Astrocyte (in vitro differentiated cells and primary cell): ENCODE measurements at regions not wholly inside any gene's neighbourhood (a gene's known extent, or its start where the extent isn't known, plus 50 kb on each side); places are given as distances from the start of the nearest gene placed in this dataset.

Experiments used
- DNase-seq: peaks from one replicate; pipeline ENCODE4 v3.0.0-alpha.2; 2010; ENCODE audit warnings: low read depth
- FAIRE-seq: peaks from 2 replicates; lab custom pipeline; 2011; peaks lifted over from hg19 to GRCh38; lab: Jason Lieb, UNC
- H2AFZ ChIP-seq: 2 replicates; pipeline ENCODE4 v1.6.0; 2012; ENCODE audit warnings: low read depth, low read length, inconsistent platforms
- H3K27ac ChIP-seq: 2 replicates; pipeline ENCODE4 v1.5.1; 2011; ENCODE audit warnings: low read depth, low read length, inconsistent platforms
- H3K27me3 ChIP-seq: 2 replicates; pipeline ENCODE4 v1.6.0; 2011; ENCODE audit warnings: low read length, inconsistent platforms; ENCODE audit not compliant: insufficient read depth
- H3K36me3 ChIP-seq: 2 replicates; pipeline ENCODE4 v1.5.1; 2011; ENCODE audit warnings: low read length, inconsistent platforms; ENCODE audit not compliant: insufficient read depth
- H3K4me1 ChIP-seq: 2 replicates; pipeline ENCODE4 v1.5.1; 2011; ENCODE audit warnings: low read length, inconsistent platforms; ENCODE audit not compliant: insufficient read depth
- H3K4me2 ChIP-seq: 2 replicates; pipeline ENCODE4 v1.6.0; 2012; ENCODE audit warnings: low read length, inconsistent platforms
- H3K4me3 ChIP-seq: 2 replicates; pipeline ENCODE4 v1.5.1; 2011; ENCODE audit warnings: low read depth, mild to moderate bottlenecking, low read length, inconsistent platforms; ENCODE audit not compliant: insufficient read depth
- H3K79me2 ChIP-seq: 2 replicates; pipeline ENCODE4 v1.6.0; 2012; ENCODE audit warnings: mild to moderate bottlenecking, low read length, inconsistent platforms; ENCODE audit not compliant: insufficient read depth
- H3K9ac ChIP-seq: 2 replicates; pipeline ENCODE4 v1.6.0; 2012; ENCODE audit warnings: mild to moderate bottlenecking, low read length, inconsistent platforms
- H3K9me3 ChIP-seq: 2 replicates; pipeline ENCODE4 v1.5.1; 2012; ENCODE audit warnings: low read depth, mild to moderate bottlenecking, low read length, inconsistent platforms; ENCODE audit not compliant: insufficient read depth
- H4K20me1 ChIP-seq: 2 replicates; pipeline ENCODE4 v1.6.0; 2012; ENCODE audit warnings: low read length, inconsistent platforms; ENCODE audit not compliant: insufficient read depth
- H3K27ac Mint-ChIP-seq: one replicate; pipeline ENCODE4 v1.8.0; 2021; ENCODE audit warnings: mild to moderate bottlenecking, mixed read lengths; ENCODE audit not compliant: unreplicated experiment
- H3K27me3 Mint-ChIP-seq: one replicate; pipeline ENCODE4 v1.8.0; 2021; ENCODE audit warnings: low read depth, mixed read lengths; ENCODE audit not compliant: unreplicated experiment
- H3K36me3 Mint-ChIP-seq: one replicate; pipeline ENCODE4 v1.8.0; 2021; ENCODE audit warnings: low read depth, mixed read lengths; ENCODE audit not compliant: unreplicated experiment
- H3K4me1 Mint-ChIP-seq: one replicate; pipeline ENCODE4 v1.8.0; 2021; ENCODE audit warnings: low read depth, mixed read lengths; ENCODE audit not compliant: unreplicated experiment
- H3K4me3 Mint-ChIP-seq: one replicate; pipeline ENCODE4 v1.8.0; 2021; ENCODE audit warnings: mild to moderate bottlenecking, moderate library complexity, mixed read lengths; ENCODE audit not compliant: unreplicated experiment
- H3K9me3 Mint-ChIP-seq: one replicate; pipeline ENCODE4 v1.8.0; 2021; ENCODE audit warnings: mild to moderate bottlenecking, mixed read lengths; ENCODE audit not compliant: unreplicated experiment
- CTCF ChIP-seq: IDR thresholded peaks from 2 replicates; pipeline ENCODE4 v1.5.1; 2011; ENCODE audit warnings: low read depth, mild to moderate bottlenecking, inconsistent platforms, low read length, moderate library complexity; ENCODE audit not compliant: insufficient read depth
- EZH2 ChIP-seq: IDR thresholded peaks from 2 replicates; pipeline ENCODE4 v1.6.1; 2012; ENCODE audit warnings: mild to moderate bottlenecking, low read length, inconsistent platforms; ENCODE audit not compliant: insufficient read depth

- no peaks in the 10 kb centered on the region for H3K9me3 Mint-ChIP-seq
- FAIRE-seq (peak; percentile 29), DNase-seq (no peak)
- H3K4me3 ChIP-seq = no peak overlapping the region
- H3K36me3 Mint-ChIP-seq = peaks cover 3% of the 10 kb centered on the region
- H3K27ac Mint-ChIP-seq = no peak overlapping the region
- no peak overlapping the region for H3K4me2 ChIP-seq
- no peak for TF ChIP-seq EZH2
- no peak for TF ChIP-seq CTCF
- H3K9ac ChIP-seq = no peak overlapping the region
- H3K4me3 Mint-ChIP-seq = no peak overlapping the region
- no peaks in the 10 kb centered on the region for H3K79me2 ChIP-seq
- H3K27me3 ChIP-seq = no peaks in the 10 kb centered on the region
- H3K9me3 ChIP-seq = no peaks in the 10 kb centered on the region
- no peak overlapping the region for H3K27ac ChIP-seq
- H3K4me1 Mint-ChIP-seq = no peaks in the 10 kb centered on the region
- no peaks in the 10 kb centered on the region for H3K4me1 ChIP-seq
- no peaks in the 10 kb centered on the region for H4K20me1 ChIP-seq
- no peak overlapping the region for H2AFZ ChIP-seq
- H3K36me3 ChIP-seq = no peaks in the 10 kb centered on the region
- H3K27me3 Mint-ChIP-seq = peaks cover 7% of the 10 kb centered on the region
Observed at GRCh38 chrX:40446921-40447320, 133.8 kb upstream of the ATP6AP2 start.

GRCh38 chrX:40445691-40446090 is 135.1 kb upstream of the ATP6AP2 start:
- Mint-ChIP-seq H3K9me3 (no peaks in the 10 kb centered on the region), H3K4me1 (no peaks in the 10 kb centered on the region), H3K4me3 (no peak overlapping the region), H3K27me3 (peaks cover 9% of the 10 kb centered on the region), H3K27ac (no peak overlapping the region), H3K36me3 (peaks cover 3% of the 10 kb centered on the region)
- no peak overlapping the region for H2AFZ ChIP-seq
- H3K9me3 ChIP-seq = no peaks in the 10 kb centered on the region
- H3K4me1 ChIP-seq = no peaks in the 10 kb centered on the region
- no peak for TF ChIP-seq EZH2
- TF ChIP-seq CTCF = no peak
- H3K36me3 ChIP-seq = no peaks in the 10 kb centered on the region
- no peak overlapping the region for H3K4me2 ChIP-seq
- H3K27ac ChIP-seq = no peak overlapping the region
- no peak overlapping the region for H3K9ac ChIP-seq
- H3K27me3 ChIP-seq = no peaks in the 10 kb centered on the region
- no peaks in the 10 kb centered on the region for H4K20me1 ChIP-seq
- FAIRE-seq (peak; percentile 29), DNase-seq (no peak)
- no peaks in the 10 kb centered on the region for H3K79me2 ChIP-seq
- no peak overlapping the region for H3K4me3 ChIP-seq

- Mint-ChIP-seq H3K27me3 (peaks cover 8% of the 10 kb centered on the region), H3K4me1 (no peaks in the 10 kb centered on the region), H3K27ac (no peak overlapping the region), H3K36me3 (peaks cover 3% of the 10 kb centered on the region), H3K4me3 (no peak overlapping the region), H3K9me3 (no peaks in the 10 kb centered on the region)
- Histone ChIP-seq H3K27me3 (no peaks in the 10 kb centered on the region), H3K27ac (no peak overlapping the region), H3K36me3 (no peaks in the 10 kb centered on the region), H4K20me1 (no peaks in the 10 kb centered on the region), H3K9me3 (no peaks in the 10 kb centered on the region), H2AFZ (no peak overlapping the region), H3K79me2 (no peaks in the 10 kb centered on the region), H3K4me2 (no peak overlapping the region), H3K4me1 (no peaks in the 10 kb centered on the region), H3K4me3 (no peak overlapping the region), H3K9ac (no peak overlapping the region)
- FAIRE-seq (no peak), DNase-seq (no peak)
- no peak for TF ChIP-seq CTCF
- no peak for TF ChIP-seq EZH2
Observed at GRCh38 chrX:40444798-40445496, 135.8 kb upstream of the ATP6AP2 start.
